Retinal pigment epithelial cell (primary cell): ENCODE measurements at regions not wholly inside any gene's neighbourhood (a gene's known extent, or its start where the extent isn't known, plus 50 kb on each side); places are given as distances from the start of the nearest gene placed in this dataset.

Source experiments
- DNase-seq: peaks from one replicate; pipeline ENCODE4 v3.0.0-alpha.2; 2010; ENCODE audit warnings: low read depth
- H3K4me3 ChIP-seq: 2 replicates; pipeline ENCODE4 v1.5.1; 2011; ENCODE audit warnings: mild to moderate bottlenecking, low read length, control low read depth, moderate library complexity
- CTCF ChIP-seq: conservative IDR thresholded peaks from 2 replicates; pipeline ENCODE4 v1.5.1; 2011; ENCODE audit warnings: low read depth, low read length, control low read depth, inconsistent platforms

- no peak for TF ChIP-seq CTCF
- H3K4me3 ChIP-seq: no peak overlapping the region
- no peak for DNase-seq
These were observed 310.6 kb upstream of the FSIP2 start for GRCh38 chr2:185428000-185428399.

- no peak overlapping the region for H3K4me3 ChIP-seq
- DNase-seq: no peak
- no peak for TF ChIP-seq CTCF
These were observed 304.8 kb upstream of the FSIP2 start for GRCh38 chr2:185433824-185434223.

- TF ChIP-seq CTCF: no peak
- H3K4me3 ChIP-seq: no peak overlapping the region
- DNase-seq: no peak
These were observed 301.7 kb upstream of the FSIP2 start for GRCh38 chr2:185436787-185437372.

GRCh38 chr2:185441486-185442005, 297.1 kb upstream of the FSIP2 start:
- no peak for DNase-seq
- TF ChIP-seq CTCF: no peak
- no peak overlapping the region for H3K4me3 ChIP-seq

GRCh38 chr2:185456517-185456916, 282.1 kb upstream of the FSIP2 start:
- TF ChIP-seq CTCF: no peak
- no peak for DNase-seq
- no peak overlapping the region for H3K4me3 ChIP-seq

- no peak for DNase-seq
- no peak for TF ChIP-seq CTCF
- no peak overlapping the region for H3K4me3 ChIP-seq
These were observed 275.1 kb upstream of the FSIP2 start for GRCh38 chr2:185463481-185463880.

GRCh38 chr2:185466915-185467314, 271.7 kb upstream of the FSIP2 start:
- DNase-seq: no peak
- TF ChIP-seq CTCF: no peak
- H3K4me3 ChIP-seq: no peak overlapping the region
